Fibroblast of skin of right quadriceps (primary cell): ENCODE measurements at regions not wholly inside any gene's neighbourhood (a gene's known extent, or its start where the extent isn't known, plus 50 kb on each side); places are given as distances from the start of the nearest gene placed in this dataset.
"Not testable (repeated sequence)": the region's sequence is repeated elsewhere in the genome, so short reads cannot be mapped to it uniquely, and the experiment has no call there.

Source experiments
- DNase-seq: peaks from one replicate; pipeline ENCODE4 v3.0.0-alpha.2; 2013

DNA sequence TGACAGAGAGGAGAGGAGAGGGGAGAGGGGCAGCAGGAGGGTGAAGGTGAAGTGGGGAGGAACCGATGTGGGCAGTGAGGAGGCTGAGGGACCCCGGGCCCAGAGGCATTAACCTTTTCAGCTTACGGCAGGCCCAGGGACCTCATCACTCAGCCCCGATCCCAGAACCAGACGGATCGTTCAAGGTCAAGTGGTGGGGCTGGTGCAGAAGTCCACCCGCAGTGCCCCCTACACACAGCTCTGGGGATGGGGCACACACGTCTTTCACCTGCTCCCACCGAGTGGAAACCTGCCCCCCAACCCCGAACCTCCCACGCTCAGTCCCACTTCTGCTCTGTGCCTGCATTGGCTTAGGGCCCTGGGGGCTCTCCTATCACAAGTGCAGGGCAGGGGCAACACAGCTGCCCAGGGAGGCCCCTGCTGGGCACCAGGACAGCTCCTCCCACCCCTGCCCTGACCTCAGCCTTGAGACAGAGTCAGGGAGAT, 81.9 kb upstream of the GOLGA6L4 start:
- not testable (repeated sequence) for DNase-seq

DNA sequence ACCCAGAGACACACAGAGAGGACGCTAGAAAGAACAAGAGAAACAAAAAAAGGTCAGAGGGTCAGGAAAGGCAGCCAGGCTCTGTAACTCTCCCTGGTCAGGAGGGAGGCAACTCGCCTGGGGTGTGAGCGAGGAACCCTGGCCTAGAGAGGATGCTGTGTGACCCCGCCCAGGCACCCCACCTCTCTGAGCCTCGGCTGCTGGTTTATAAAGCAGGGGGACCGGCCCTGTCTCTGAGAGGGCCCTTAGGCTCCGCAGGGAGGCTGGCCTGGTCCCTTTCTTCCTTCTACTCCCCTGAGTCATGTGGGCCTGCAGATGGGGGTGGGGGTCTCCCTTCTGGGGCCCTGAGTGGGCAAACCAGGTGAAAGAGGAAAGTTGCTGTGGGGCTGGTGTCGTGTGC, 81.3 kb upstream of the GOLGA6L4 start:
- DNase-seq = not testable (repeated sequence)

DNA sequence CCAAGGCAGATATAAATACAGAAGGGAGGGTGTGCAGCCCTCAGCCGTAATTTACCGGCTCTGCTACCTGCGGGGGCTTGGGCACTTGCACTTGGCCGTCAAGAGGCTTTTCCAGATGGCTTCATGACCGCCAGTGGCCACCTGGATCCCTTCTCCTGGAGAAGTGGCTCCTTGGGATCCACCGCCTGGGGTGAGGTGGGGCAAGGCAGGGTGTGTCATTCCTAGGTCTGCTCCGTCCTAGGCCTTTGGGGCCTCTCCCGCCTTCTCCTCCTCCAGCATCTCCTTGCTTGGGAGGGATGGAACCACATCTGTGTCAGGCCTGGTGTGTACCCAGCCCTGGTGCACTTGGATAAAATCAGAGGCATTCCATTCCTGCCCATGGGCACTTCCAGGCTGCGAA, 80.8 kb upstream of the GOLGA6L4 start:
- not testable (repeated sequence) for DNase-seq

DNA sequence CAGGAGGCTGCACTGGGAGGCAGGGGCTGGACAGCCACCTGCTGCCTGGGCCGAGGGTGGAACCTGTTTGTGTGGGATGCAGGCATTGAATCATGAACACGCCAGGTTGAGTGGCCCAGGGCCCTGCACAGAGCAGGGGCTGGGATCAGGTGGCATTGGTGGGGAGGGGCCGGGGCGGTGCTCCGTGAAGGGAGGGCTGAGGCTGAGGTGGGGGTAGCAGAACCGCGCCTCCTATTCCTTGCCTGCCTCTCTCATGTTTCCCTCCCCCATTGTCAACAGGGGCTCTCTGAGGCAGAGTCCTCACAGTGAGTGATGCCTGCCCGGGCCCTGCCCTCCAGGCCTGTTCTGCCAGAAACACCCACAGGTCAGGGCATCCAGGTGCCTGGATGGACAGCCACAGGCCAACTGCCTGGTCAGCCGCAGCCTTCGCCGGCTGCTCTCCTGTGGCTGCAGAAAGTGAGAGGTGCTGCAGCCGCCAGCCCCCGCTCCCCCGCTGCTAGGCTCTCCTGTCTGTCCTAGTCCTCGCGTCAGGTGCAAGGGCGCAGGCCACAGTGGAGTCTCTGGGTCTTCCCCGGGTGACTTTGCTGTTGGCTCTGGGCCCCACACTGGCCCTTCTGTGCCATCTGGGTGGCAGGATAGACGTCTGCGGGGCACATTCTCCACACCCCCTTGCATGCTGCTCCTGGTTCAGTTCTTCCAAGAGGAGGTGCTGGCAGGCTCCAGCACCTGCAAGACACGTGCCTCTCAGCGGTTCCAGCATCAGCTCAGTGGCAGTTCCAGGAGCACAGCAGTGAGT, 79.6 kb upstream of the GOLGA6L4 start:
- DNase-seq = not testable (repeated sequence)

DNA sequence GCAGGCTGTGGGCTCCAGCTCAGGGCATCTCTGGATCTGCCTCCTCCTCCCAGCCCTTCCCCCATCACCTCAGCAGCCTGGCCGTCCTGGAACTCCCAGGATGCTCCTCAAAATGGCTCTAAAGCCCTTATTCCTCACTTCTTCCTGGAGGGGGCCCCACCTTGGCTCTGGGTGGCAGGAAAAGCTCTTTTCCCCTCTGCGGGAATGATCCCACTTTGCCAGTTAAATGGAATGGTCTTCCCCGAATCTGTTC, 79.1 kb upstream of the GOLGA6L4 start:
- DNase-seq = not testable (repeated sequence)

DNA sequence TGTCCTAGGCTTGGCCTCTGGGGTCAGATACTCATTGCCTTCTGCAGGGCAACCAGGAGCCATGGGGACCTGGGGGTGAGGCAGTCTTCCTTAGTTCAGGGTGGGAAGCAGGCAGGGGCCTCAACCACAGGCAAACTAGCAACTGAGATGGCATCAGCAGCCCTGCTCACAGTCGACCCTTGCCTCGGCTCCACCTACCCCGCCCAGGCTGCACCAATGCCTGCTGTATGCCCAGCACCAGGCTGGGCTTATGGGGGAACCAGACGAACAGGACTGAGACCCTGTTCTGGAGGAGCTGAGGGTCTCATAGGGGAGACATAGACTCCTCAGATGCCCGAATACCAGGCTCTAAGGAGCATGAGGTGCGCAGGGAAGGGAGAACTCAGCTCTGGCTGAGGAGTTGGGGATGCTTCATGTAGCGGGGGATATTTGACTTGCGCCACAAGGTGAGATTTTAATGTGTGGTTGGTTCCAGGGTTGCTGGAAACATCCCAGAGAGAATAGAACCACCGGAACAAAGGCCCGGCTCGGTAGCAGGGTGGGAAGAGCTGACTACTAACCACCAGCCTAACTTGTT, 78.4 kb upstream of the GOLGA6L4 start:
- DNase-seq = not testable (repeated sequence)

DNA sequence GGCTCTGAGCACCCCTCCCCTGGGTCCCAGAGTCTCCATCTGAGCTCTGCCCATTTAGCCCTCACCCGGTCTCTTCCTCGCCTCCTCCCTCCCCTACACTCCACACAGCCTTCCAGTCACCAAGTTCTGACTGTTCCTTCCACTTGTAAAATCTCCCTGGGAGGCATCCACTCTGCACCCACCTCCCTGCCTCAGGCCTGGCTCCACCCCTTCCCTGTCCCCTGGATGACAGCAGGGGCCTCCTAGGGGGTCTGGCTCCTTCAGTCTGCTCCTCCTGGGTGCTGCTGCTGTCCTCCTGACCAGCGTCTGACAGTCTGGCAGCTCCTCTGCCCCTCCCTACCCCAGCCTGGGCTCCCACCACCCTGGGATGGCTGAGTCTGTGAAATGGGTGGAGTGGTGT, 77.7 kb upstream of the GOLGA6L4 start:
- not testable (repeated sequence) for DNase-seq

DNA sequence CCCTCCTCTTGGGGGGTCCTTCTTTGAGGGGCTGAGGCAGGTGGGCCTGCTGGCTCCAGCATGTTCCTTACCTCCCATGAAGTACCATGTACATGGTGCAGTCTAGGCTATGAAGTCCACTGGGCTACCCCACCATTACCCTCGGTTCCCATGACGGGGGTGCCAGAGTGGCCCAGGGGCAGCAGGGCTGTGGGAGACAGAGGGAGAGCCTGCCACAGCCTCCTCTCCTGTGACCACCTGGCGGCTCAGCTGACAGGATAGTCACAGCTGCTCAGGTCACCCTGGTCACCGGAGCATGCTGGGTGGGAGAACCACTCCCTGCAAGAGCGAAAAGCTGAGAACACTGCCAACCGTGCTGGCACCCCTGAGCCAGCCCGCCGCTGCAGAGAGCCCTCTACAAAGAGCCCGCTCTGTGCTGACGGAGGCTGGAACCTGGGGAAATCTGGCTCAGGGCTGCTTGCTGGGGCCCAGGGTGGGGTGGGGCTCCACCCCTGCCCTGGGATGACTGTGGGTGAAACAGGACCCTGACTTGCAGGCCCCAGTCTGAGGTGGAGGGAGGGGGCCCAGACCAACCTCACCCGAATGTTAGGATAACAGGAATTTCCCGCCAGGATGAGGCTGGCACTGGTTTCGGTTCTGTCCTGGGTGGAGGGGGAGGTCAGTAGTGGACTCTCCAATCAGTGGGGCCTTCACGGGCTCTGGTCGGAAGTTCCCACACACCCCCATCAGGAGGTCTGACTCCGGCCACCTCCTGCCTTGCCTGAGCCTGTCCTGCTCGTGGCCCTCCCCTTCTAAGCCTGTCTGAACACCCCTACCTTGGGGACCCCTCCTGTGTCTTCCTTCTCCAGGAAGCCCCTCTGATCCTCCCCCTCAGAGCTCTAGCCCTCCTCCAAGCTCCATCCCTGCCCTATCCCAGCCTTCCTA, 76.0 kb upstream of the GOLGA6L4 start:
- not testable (repeated sequence) for DNase-seq

DNA sequence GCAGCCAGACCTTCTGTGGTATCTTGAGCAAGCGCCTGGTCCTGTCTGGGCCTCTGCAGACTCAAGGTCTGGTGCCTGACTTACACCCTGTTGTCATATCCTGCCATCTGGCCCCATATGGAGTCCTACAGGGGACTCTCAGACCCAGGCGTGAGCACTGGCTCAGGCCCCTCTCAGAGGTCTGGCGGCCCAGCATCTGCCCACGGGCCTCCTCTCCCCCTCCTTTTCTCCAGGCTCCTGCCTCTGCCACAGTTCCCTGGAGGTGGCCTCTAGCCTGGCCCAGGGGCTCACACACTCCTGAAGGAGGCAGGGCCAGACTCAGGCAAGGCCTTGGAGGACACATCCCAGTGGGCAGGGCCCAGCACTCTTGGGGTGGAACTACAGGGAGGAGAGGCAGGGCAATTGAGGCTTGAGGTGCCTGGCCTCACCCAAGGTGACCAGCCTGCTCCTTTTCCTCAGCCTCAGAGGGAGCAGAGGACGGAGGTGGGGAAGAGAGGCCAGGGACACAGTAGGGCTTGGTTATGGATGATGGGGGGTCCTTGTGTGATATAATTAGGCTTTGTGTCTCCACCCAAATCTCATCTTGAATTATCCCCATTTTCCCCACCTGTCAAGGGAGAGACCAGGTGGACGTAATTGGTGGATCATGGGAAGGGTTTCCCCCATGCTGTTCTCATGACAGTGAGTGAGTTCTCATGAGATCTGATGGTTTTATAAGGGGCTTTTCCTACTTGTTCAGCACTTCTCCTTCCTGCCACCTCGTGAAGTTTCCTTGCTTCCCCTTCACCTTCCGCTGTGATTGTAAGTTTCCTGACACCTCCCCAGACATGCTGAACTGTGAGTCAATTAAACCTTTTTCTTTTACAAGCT, 70.9 kb upstream of the GOLGA6L4 start:
- not testable (repeated sequence) for DNase-seq

DNA sequence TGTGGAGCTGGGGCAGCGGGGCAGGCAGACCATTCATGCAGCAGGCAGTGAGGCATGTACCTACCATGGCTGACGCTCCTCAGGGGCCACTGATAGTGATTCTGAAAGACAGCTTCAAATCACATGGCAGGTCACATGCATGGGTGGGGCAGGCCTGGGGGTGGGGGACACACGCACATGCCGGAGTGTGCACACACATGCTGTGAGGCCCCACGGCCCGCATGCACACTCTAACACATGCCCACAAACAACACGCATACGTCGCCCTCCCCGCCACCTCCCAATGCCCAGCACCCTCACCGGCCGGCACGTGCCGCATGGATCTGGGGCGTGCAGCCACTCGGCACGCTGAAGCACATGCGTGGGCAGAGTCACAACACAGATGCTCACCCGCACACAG, 65.5 kb upstream of the GOLGA6L4 start:
- DNase-seq = not testable (repeated sequence)

DNA sequence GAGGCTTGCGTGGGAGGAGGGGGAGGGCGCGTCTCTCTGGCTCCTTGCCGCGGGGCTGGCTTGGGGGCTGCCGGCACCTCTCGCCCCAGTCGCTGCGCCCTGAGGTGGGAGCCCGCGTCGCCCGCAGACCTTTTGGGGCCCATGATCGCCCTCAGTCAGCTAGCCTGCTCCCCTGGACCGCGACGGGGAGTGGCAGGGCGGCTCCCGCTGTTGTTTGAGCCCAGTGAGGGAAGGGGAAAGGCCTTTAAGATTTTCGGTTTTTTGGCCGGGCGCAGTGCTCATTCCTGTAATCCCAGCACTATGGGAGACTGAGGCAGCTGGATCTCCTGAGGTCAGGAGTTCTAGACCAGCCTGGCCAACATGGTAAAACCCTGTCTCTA, 62.4 kb upstream of the GOLGA6L4 start:
- DNase-seq = not testable (repeated sequence)
